DND-41 (cell line): ENCODE measurements at regions not wholly inside any gene's neighbourhood (a gene's known extent, or its start where the extent isn't known, plus 50 kb on each side); places are given as distances from the start of the nearest gene placed in this dataset.

Source experiments
- ATAC-seq: fragments of 200-7000 bp; cut with Tn5 transposase; 3 replicates; pipeline ENCODE4 v1.9.1; 2021; ENCODE audit warnings: low read depth; ENCODE audit not compliant: insufficient read depth
- DNase-seq: peaks from one replicate; pipeline ENCODE4 v3.0.0-alpha.2; 2020
- H2AFZ ChIP-seq: 2 replicates; pipeline ENCODE4 v1.6.0; 2012; ENCODE audit warnings: low read depth, low read length
- H3K27ac ChIP-seq: 2 replicates; pipeline ENCODE4 v1.5.1; 2012; ENCODE audit warnings: low read length, inconsistent platforms
- H3K27me3 ChIP-seq: fragments of 200-600 bp; sonication (generic); 2 replicates; pipeline ENCODE4 v1.6.0; 2012; ENCODE audit warnings: low read length, mild to moderate bottlenecking, inconsistent platforms; ENCODE audit not compliant: insufficient read depth, poor library complexity
- H3K36me3 ChIP-seq: 2 replicates; pipeline ENCODE4 v1.5.1; 2012; ENCODE audit warnings: low read length, inconsistent platforms; ENCODE audit not compliant: insufficient read depth
- H3K4me1 ChIP-seq: 2 replicates; pipeline ENCODE4 v1.5.1; 2012; ENCODE audit warnings: mild to moderate bottlenecking, low read length; ENCODE audit not compliant: insufficient read depth
- H3K4me2 ChIP-seq: 2 replicates; pipeline ENCODE4 v1.6.0; 2012; ENCODE audit warnings: mild to moderate bottlenecking, moderate library complexity, low read length, inconsistent platforms; ENCODE audit not compliant: insufficient read depth
- H3K4me3 ChIP-seq, 2 experiments: fragments of 200-600 bp in 1 of 2; shearing (Covaris generic) in 1 of 2; 2 replicates each; pipeline ENCODE4 v1.5.1; 2012 to 2016; ENCODE audit warnings: inconsistent platforms in 2 of 2, low read length in 2 of 2, mild to moderate bottlenecking in 2 of 2, low read depth in 1 of 2, moderate library complexity in 1 of 2
- H3K79me2 ChIP-seq: 2 replicates; pipeline ENCODE4 v1.6.0; 2012; ENCODE audit warnings: low read length, inconsistent platforms; ENCODE audit not compliant: insufficient read depth
- H3K9ac ChIP-seq: 2 replicates; pipeline ENCODE4 v1.6.0; 2012; ENCODE audit warnings: low read depth, mild to moderate bottlenecking, inconsistent platforms, low read length, moderate library complexity
- H3K9me3 ChIP-seq: 2 replicates; pipeline ENCODE4 v1.5.1; 2012; ENCODE audit warnings: low read length, moderate library complexity, mild to moderate bottlenecking, inconsistent platforms; ENCODE audit not compliant: insufficient read depth, severe bottlenecking
- H4K20me1 ChIP-seq: 2 replicates; pipeline ENCODE4 v1.6.0; 2012; ENCODE audit warnings: low read length; ENCODE audit not compliant: insufficient read depth
- CTCF ChIP-seq: IDR thresholded peaks from 2 replicates; pipeline ENCODE4 v1.5.1; 2012; ENCODE audit warnings: borderline replicate concordance, low read length, moderate library complexity, mild to moderate bottlenecking; ENCODE audit not compliant: poor library complexity, severe bottlenecking; ENCODE audit errors: extremely low read depth
- EZH2 ChIP-seq: IDR thresholded peaks from 3 replicates; pipeline ENCODE4 v1.6.1; 2012; ENCODE audit warnings: borderline replicate concordance, low read depth, mild to moderate bottlenecking, moderate library complexity, low read length, inconsistent platforms; ENCODE audit not compliant: severe bottlenecking

DNA sequence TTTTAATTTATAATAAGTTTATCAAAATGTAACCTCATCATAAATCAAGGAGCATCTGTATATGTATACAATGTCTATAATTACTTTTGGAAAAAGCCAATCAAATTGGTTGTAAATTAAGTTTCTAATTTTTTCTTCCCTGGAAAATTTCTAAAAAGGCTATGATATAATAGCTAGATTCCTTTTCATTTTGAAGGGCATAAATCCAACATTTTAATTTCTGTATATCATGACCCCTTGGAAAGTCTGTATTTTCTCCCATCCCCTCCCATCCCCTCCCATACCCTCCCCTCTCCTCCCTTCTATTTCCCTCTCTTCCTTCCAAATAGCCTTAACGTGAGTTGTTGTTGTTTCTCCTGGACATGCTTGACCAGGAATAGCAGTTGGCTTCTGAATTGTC lies 247.1 kb upstream of the FSTL5 start:
- no peaks in the 10 kb centered on the region for H3K27me3 ChIP-seq
- no peak overlapping the region for H2AFZ ChIP-seq
- ATAC-seq (no peak), DNase-seq (no peak)
- H3K27ac ChIP-seq = no peak overlapping the region
- TF ChIP-seq EZH2 (no peak), CTCF (no peak)
- no peaks in the 10 kb centered on the region for H3K9me3 ChIP-seq
- H4K20me1 ChIP-seq = no peaks in the 10 kb centered on the region
- no peaks in the 10 kb centered on the region for H3K79me2 ChIP-seq
- H3K36me3 ChIP-seq = no peaks in the 10 kb centered on the region
- H3K4me1 ChIP-seq = no peaks in the 10 kb centered on the region
- no peak overlapping the region for H3K4me2 ChIP-seq
- no peak overlapping the region for H3K4me3 ChIP-seq
- no peak overlapping the region for H3K9ac ChIP-seq

- H3K27me3 ChIP-seq = no peaks in the 10 kb centered on the region
- no peaks in the 10 kb centered on the region for H3K36me3 ChIP-seq
- no peak for ATAC-seq
- no peak overlapping the region for H3K4me2 ChIP-seq
- no peaks in the 10 kb centered on the region for H3K4me1 ChIP-seq
- no peaks in the 10 kb centered on the region for H3K79me2 ChIP-seq
- TF ChIP-seq CTCF = no peak
- TF ChIP-seq EZH2 = no peak
- no peak overlapping the region for H2AFZ ChIP-seq
- DNase-seq = no peak
- H3K9me3 ChIP-seq = no peaks in the 10 kb centered on the region
- H3K4me3 ChIP-seq = no peak overlapping the region
- H4K20me1 ChIP-seq = no peaks in the 10 kb centered on the region
- H3K27ac ChIP-seq = no peak overlapping the region
- no peak overlapping the region for H3K9ac ChIP-seq
Observed at GRCh38 chr4:162409048-162409447, 245.2 kb upstream of the FSTL5 start.

DNA sequence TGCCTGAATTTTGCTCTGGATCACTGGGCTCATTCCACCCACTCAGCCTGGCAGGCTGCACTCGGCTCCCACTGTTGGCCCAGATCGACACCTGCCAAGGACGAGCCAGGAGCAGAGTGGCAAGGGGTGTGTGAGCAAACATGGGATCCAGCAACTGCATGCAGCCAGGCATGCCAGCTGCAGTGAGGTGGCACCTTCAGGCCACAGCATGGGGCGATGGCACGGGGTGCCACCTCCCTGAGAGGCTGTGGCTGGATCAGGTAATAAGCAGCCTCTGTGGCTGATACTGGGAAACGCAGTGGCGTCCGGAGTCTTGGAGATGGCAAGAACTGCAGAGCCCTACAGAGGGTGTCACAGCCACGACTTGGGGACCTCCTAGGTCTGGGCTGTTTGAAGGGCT lies 244.5 kb upstream of the FSTL5 start:
- Histone ChIP-seq H3K4me1 (no peaks in the 10 kb centered on the region), H3K9ac (no peak overlapping the region), H2AFZ (no peak overlapping the region), H3K9me3 (no peaks in the 10 kb centered on the region), H3K27ac (no peak overlapping the region), H3K36me3 (no peaks in the 10 kb centered on the region), H3K79me2 (no peaks in the 10 kb centered on the region), H3K4me2 (no peak overlapping the region), H3K27me3 (no peaks in the 10 kb centered on the region), H4K20me1 (no peaks in the 10 kb centered on the region), H3K4me3 (no peak overlapping the region)
- ATAC-seq (no peak), DNase-seq (no peak)
- TF ChIP-seq CTCF = no peak
- TF ChIP-seq EZH2 = no peak
